HCT116 (cell line): ENCODE measurements at regions not wholly inside any gene's neighbourhood (a gene's known extent, or its start where the extent isn't known, plus 50 kb on each side); places are given as distances from the start of the nearest gene placed in this dataset.

Experiments
- CTCF ChIP-seq, 3 experiments: fragments of 200-600 bp in 1 of 3; sonication (generic) in 1 of 3; IDR thresholded peaks in 2 of 3; conservative IDR thresholded peaks in 1 of 3; 2 replicates each; pipeline ENCODE4 v1.5.1; 2012 to 2017; ENCODE audit warnings: low read depth in 2 of 3, low read length in 2 of 3, antibody characterized with exemption in 1 of 3, borderline replicate concordance in 1 of 3, control low read depth in 1 of 3, mild to moderate bottlenecking in 1 of 3, mixed read lengths in 1 of 3, mixed run types in 1 of 3, moderate library complexity in 1 of 3; ENCODE audit not compliant: insufficient read depth in 1 of 3
- EZH2 ChIP-seq: fragments of 200-600 bp; sonication (generic); IDR thresholded peaks from 2 replicates; pipeline ENCODE4 v1.6.1; 2017; ENCODE audit warnings: antibody characterized with exemption, mixed run types
- POLR2A ChIP-seq: IDR thresholded peaks from 2 replicates; pipeline ENCODE4 v1.7.0; 2011; ENCODE audit warnings: borderline replicate concordance; ENCODE audit not compliant: insufficient read depth, insufficient read length; ENCODE audit errors: extremely low read depth
- POLR2AphosphoS5 ChIP-seq: IDR thresholded peaks from 2 replicates; pipeline ENCODE4 v1.6.1; 2011; ENCODE audit warnings: mild to moderate bottlenecking, low read depth, low read length, moderate library complexity
- RAD21 ChIP-seq: IDR thresholded peaks from 2 replicates; pipeline ENCODE4 v1.6.1; 2012; ENCODE audit warnings: low read depth, mild to moderate bottlenecking
- SP1 ChIP-seq: IDR thresholded peaks from 2 replicates; pipeline ENCODE4 v1.6.1; 2012; ENCODE audit warnings: low read depth
- YY1 ChIP-seq: IDR thresholded peaks from 2 replicates; pipeline ENCODE4 v1.6.1; 2011; ENCODE audit warnings: low read length, low read depth, moderate library complexity, mild to moderate bottlenecking; ENCODE audit not compliant: insufficient replicate concordance; ENCODE audit errors: extremely low read depth
- ZNF274 ChIP-seq: fragments of 200-500 bp; sonication (Bioruptor generic); IDR thresholded peaks from 2 replicates; pipeline ENCODE4 v1.6.1; 2014; ENCODE audit warnings: mild to moderate bottlenecking, low read depth, low read length, inconsistent platforms
- TF ChIP-seq, protein P1 (sequence below): IDR thresholded peaks from 2 replicates; pipeline ENCODE4 v1.6.1; 2011; ENCODE audit warnings: mild to moderate bottlenecking, low read length, moderate library complexity; ENCODE audit not compliant: insufficient replicate concordance; ENCODE audit errors: extremely low read depth
- TF ChIP-seq, protein P2 (sequence below): IDR thresholded peaks from 2 replicates; pipeline ENCODE4 v1.6.1; 2012

DNA sequence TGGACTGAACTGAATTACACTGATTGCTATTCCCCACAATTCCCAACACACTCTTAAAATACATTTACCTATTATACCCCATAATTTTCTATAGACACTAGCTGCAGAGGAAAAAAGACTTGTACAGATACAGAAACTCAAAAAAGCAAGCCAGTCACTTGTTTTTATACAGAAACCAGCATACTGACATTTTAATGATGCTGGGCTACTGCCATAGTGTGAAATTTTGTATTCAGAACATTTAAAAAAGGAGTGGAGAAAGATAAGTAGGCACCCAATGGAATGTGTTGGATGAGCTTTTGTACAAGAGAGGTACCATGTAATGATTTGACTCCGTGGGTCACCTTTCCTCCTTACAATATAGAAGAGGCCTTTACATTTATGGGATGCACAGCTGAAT lies 740.1 kb downstream of the PLCL1 start:
- TF ChIP-seq RAD21 (no peak), EZH2 (no peak), YY1 (no peak), CTCF (IDR thresholded peaks at IDR 0.05 in 2 of 3, conservative IDR thresholded peaks at IDR 0.05 in 1 of 3; ENCODE audit: borderline replicate concordance in 1 of 3, insufficient read depth in 1 of 3, low read depth in 2 of 3, low read length in 2 of 3) (no peak), POLR2AphosphoS5 (no peak), SP1 (no peak), POLR2A (no peak), ZNF274 (no peak)
- TF ChIP-seq, protein P1, sequence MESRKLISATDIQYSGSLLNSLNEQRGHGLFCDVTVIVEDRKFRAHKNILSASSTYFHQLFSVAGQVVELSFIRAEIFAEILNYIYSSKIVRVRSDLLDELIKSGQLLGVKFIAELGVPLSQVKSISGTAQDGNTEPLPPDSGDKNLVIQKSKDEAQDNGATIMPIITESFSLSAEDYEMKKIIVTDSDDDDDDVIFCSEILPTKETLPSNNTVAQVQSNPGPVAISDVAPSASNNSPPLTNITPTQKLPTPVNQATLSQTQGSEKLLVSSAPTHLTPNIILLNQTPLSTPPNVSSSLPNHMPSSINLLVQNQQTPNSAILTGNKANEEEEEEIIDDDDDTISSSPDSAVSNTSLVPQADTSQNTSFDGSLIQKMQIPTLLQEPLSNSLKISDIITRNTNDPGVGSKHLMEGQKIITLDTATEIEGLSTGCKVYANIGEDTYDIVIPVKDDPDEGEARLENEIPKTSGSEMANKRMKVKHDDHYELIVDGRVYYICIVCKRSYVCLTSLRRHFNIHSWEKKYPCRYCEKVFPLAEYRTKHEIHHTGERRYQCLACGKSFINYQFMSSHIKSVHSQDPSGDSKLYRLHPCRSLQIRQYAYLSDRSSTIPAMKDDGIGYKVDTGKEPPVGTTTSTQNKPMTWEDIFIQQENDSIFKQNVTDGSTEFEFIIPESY, result no peak
- TF ChIP-seq, protein P2, sequence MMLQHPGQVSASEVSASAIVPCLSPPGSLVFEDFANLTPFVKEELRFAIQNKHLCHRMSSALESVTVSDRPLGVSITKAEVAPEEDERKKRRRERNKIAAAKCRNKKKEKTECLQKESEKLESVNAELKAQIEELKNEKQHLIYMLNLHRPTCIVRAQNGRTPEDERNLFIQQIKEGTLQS, result no peak
